ENCODE measurements at regions not wholly inside any gene's neighbourhood (a gene's known extent, or its start where the extent isn't known, plus 50 kb on each side); places are given as distances from the start of the nearest gene placed in this dataset.

DNA sequence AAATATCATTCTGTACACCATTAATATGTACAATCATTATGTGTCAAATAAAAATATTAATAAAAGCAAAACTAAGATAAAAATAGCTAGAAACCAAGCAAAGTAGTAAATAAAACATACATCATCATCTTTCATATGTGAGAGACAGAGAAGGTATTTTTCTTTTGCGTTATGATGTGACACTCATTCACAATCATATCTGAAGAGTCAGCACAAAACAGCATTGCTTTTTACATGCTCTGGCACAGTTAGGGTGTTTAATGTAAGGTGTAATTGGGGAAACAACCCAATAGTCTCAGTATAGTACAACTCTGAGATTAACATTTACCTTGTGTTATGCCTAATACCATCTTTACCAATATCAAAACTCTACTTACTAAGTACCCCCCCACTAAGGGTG lies 376.6 kb downstream of the TMA16 start:
- Histone ChIP-seq H3K36me3 (no peaks in the 10 kb centered on the region), H3K27ac (no peak overlapping the region), H3K9me3 (no peaks in the 10 kb centered on the region), H3K4me1 (no peaks in the 10 kb centered on the region), H3K4me3 (no peak overlapping the region), H3K27me3 (no peaks in the 10 kb centered on the region)
- intact Hi-C loops (cut with DNase I) = no loop called here
- no peak for DNase-seq
- TF ChIP-seq, protein P1, sequence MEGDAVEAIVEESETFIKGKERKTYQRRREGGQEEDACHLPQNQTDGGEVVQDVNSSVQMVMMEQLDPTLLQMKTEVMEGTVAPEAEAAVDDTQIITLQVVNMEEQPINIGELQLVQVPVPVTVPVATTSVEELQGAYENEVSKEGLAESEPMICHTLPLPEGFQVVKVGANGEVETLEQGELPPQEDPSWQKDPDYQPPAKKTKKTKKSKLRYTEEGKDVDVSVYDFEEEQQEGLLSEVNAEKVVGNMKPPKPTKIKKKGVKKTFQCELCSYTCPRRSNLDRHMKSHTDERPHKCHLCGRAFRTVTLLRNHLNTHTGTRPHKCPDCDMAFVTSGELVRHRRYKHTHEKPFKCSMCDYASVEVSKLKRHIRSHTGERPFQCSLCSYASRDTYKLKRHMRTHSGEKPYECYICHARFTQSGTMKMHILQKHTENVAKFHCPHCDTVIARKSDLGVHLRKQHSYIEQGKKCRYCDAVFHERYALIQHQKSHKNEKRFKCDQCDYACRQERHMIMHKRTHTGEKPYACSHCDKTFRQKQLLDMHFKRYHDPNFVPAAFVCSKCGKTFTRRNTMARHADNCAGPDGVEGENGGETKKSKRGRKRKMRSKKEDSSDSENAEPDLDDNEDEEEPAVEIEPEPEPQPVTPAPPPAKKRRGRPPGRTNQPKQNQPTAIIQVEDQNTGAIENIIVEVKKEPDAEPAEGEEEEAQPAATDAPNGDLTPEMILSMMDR (IDR thresholded peaks at IDR 0.05) = no peak
- ATAC-seq = no peak

GRCh38 chr4:163875327-163875726 lies 380.8 kb downstream of the TMA16 start:
- no peak overlapping the region for H3K27ac ChIP-seq
- DNase-seq (no peak), ATAC-seq (no peak)
- intact Hi-C loops (cut with DNase I) = no loop called here
- no peaks in the 10 kb centered on the region for H3K27me3 ChIP-seq
- TF ChIP-seq, protein P1 (IDR thresholded peaks at IDR 0.05) = no peak
- no peak overlapping the region for H3K4me3 ChIP-seq
- no peaks in the 10 kb centered on the region for H3K9me3 ChIP-seq
- H3K36me3 ChIP-seq = no peaks in the 10 kb centered on the region
- H3K4me1 ChIP-seq = no peaks in the 10 kb centered on the region

GRCh38 chr4:163878336-163879121 lies 384.0 kb downstream of the TMA16 start:
- Histone ChIP-seq H3K27me3 (no peaks in the 10 kb centered on the region), H3K4me1 (no peaks in the 10 kb centered on the region), H3K36me3 (no peaks in the 10 kb centered on the region), H3K4me3 (no peak overlapping the region), H3K9me3 (no peaks in the 10 kb centered on the region), H3K27ac (no peak overlapping the region)
- no peak for DNase-seq
- intact Hi-C loops (cut with DNase I) = no loop called here
- no peak for ATAC-seq
- TF ChIP-seq, protein P1 (IDR thresholded peaks at IDR 0.05) = no peak

GRCh38 chr4:163892417-163892816 lies 397.9 kb downstream of the TMA16 start:
- TF ChIP-seq, protein P1 (IDR thresholded peaks at IDR 0.05) = no peak
- intact Hi-C loops (cut with DNase I) = no loop called here
- ATAC-seq = no peak

GRCh38 chr4:163895378-163896005 lies 401.0 kb downstream of the TMA16 start:
- no peak for ATAC-seq
- DNase-seq = no peak
- TF ChIP-seq, protein P1 (IDR thresholded peaks at IDR 0.05) = no peak
- H3K4me3 ChIP-seq = no peak overlapping the region
- H3K4me1 ChIP-seq = no peaks in the 10 kb centered on the region
- no peaks in the 10 kb centered on the region for H3K27me3 ChIP-seq
- intact Hi-C loops (cut with DNase I) = no loop called here
- H3K9me3 ChIP-seq = peaks cover 0 to 4% of the 10 kb centered on the region in 2 donors
- no peaks in the 10 kb centered on the region for H3K36me3 ChIP-seq
- H3K27ac ChIP-seq = no peak overlapping the region

More at GRCh38 chr4:163892417-163892816, 397.9 kb downstream of the TMA16 start:
- Histone ChIP-seq H3K9me3 (peaks cover 0 to 2% of the 10 kb centered on the region in 2 donors), H3K4me3 (no peak overlapping the region), H3K4me1 (no peaks in the 10 kb centered on the region), H3K27me3 (no peaks in the 10 kb centered on the region), H3K27ac (no peak overlapping the region), H3K36me3 (no peaks in the 10 kb centered on the region)
- DNase-seq = no peak

Data from left lung (tissue), 4 donors.